Naive thymus-derived CD8-positive, alpha-beta T cell (primary cell): ENCODE measurements at regions not wholly inside any gene's neighbourhood (a gene's known extent, or its start where the extent isn't known, plus 50 kb on each side); places are given as distances from the start of the nearest gene placed in this dataset.
A peak's percentile ranks its signal among the peaks of the same experiment; 100 is the strongest.
"Not testable (repeated sequence)": the region's sequence is repeated elsewhere in the genome, so short reads cannot be mapped to it uniquely, and the experiment has no call there.

Experiments
- ATAC-seq, 2 donors: fragments of 150-1000 bp; cut with Tn5 transposase in 1 of 2; sonication (Bioruptor Pico), chemical (Tn5 transposase) in 1 of 2; 1 replicate in 1 of 2; 2 replicates in 1 of 2; pipeline ENCODE4 v1.10.0; 2021; ENCODE audit warnings: mild to moderate bottlenecking in 2 of 2, moderate library complexity in 2 of 2
- POLR2A ChIA-PET: fragments of 350-600 bp; sonication (Branson Sonifier 250); formaldehyde crosslinking; loops from one replicate; lab custom pipeline; 2021; ENCODE audit warnings: antibody characterized with exemption; lab: Charles Lee
- DNase-seq, 10 donors: peaks; one replicate each; pipeline versions ENCODE4 v3.0.0 to v3.0.0-alpha.2; 2020 to 2022
- H3K27ac Mint-ChIP-seq, 10 donors: one replicate each; pipeline ENCODE4 v1.8.0; 2020 to 2022; ENCODE audit warnings: mild to moderate bottlenecking in 10 of 10, mixed read lengths in 10 of 10, moderate library complexity in 4 of 10, inconsistent platforms in 1 of 10
- H3K27me3 Mint-ChIP-seq, 5 donors: one replicate each; pipeline ENCODE4 v1.8.0; 2021 to 2022; ENCODE audit warnings: mixed read lengths in 5 of 5
- H3K36me3 Mint-ChIP-seq, 3 donors: one replicate each; pipeline ENCODE4 v1.8.0; 2020 to 2022; ENCODE audit warnings: mixed read lengths in 3 of 3, mild to moderate bottlenecking in 2 of 3, inconsistent platforms in 1 of 3
- H3K4me1 Mint-ChIP-seq, 4 donors: one replicate each; pipeline ENCODE4 v1.8.0; 2021 to 2022; ENCODE audit warnings: mixed read lengths in 4 of 4
- H3K4me3 Mint-ChIP-seq, 10 donors: one replicate each; pipeline ENCODE4 v1.8.0; 2020 to 2022; ENCODE audit warnings: mild to moderate bottlenecking in 10 of 10, mixed read lengths in 10 of 10, moderate library complexity in 6 of 10, inconsistent platforms in 1 of 10
- H3K9me3 Mint-ChIP-seq, 9 donors: one replicate each; pipeline ENCODE4 v1.8.0; 2020 to 2022; ENCODE audit warnings: mixed read lengths in 9 of 9, mild to moderate bottlenecking in 3 of 9, inconsistent platforms in 1 of 9, moderate library complexity in 1 of 9

GRCh38 chr15:39248204-39248603 is 332.7 kb upstream of the THBS1 start:
- POLR2A ChIA-PET = no interaction called here
- no peak overlapping the region for H3K4me3 Mint-ChIP-seq
- DNase-seq (no peak), ATAC-seq (no peak)
- H3K27me3 Mint-ChIP-seq = peaks cover 0 to 19% (median 6%) of the 10 kb centered on the region in 5 donors
- H3K27ac Mint-ChIP-seq = no peak overlapping the region
- H3K36me3 Mint-ChIP-seq = no peaks in the 10 kb centered on the region
- peaks cover 1 to 19% (median 16%) of the 10 kb centered on the region in 4 donors for H3K4me1 Mint-ChIP-seq
- no peaks in the 10 kb centered on the region for H3K9me3 Mint-ChIP-seq

DNA sequence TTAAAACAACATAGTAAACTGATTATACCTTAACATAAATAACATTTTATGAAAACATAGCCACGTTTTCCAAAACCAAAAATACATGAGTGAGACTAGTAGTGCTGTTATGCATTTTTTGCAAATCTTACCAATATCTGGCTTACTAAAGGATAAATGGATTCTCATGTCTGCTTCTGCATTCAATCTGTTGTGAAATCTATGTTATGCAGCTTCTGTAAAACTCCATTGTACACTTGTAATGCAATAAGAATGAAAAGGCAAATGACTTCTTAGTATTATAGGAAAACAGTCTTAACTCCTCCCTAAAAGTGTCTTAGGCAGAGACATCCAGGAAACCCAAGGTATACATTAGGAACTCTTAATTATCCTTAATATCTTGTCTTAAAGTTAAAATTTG is 330.9 kb upstream of the THBS1 start:
- Mint-ChIP-seq H3K27me3 (peaks cover 0 to 19% (median 8%) of the 10 kb centered on the region in 5 donors), H3K9me3 (no peaks in the 10 kb centered on the region), H3K4me1 (peaks cover 1 to 19% (median 16%) of the 10 kb centered on the region in 4 donors), H3K27ac (no peak overlapping the region), H3K36me3 (no peaks in the 10 kb centered on the region), H3K4me3 (no peak overlapping the region)
- POLR2A ChIA-PET = no interaction called here
- ATAC-seq = no peak
- DNase-seq = no peak

DNA sequence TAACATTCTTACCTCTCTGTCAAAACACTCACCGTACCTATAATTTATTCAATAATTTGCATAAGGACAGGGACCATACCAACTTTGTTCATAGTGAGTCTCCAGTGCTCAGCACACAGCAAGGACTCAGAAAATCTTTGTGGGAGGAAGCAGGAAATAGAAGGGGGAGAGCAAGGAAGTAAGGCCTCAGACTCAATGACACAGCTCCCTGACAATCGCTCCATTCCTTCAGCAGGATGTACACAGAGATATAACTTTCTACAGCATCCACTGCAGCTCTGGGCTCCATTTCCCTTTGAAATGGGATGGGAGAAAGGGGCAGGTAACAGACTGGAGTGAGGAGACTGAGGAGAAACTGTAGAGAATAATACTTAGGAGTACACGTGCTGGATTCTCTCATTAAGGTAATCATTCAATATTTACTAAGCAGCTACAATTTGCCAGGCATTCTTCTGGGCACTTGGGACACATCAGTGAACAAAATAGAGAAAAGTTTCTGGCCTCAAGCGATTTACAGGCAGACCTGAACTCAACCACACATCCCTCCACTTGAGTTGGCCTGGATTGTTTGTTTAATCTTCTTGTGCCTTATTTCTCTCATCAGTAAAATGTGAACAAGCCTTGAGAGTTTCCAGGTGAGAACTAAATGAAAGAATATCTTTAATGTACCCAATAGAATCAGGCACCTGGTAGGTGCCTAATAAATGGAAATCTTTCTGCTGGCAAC is 330.3 kb upstream of the THBS1 start:
- H3K4me3 Mint-ChIP-seq = no peak overlapping the region
- peaks cover 1 to 19% (median 16%) of the 10 kb centered on the region in 4 donors for H3K4me1 Mint-ChIP-seq
- no peaks in the 10 kb centered on the region for H3K36me3 Mint-ChIP-seq
- H3K27ac Mint-ChIP-seq = peak overlapping the region in 4 of 10 donors; percentile 1 to 21 (median 16)
- POLR2A ChIA-PET = no interaction called here
- no peaks in the 10 kb centered on the region for H3K9me3 Mint-ChIP-seq
- no peak for ATAC-seq
- peaks cover 0 to 19% (median 9%) of the 10 kb centered on the region in 5 donors for H3K27me3 Mint-ChIP-seq
- DNase-seq = no peak

DNA sequence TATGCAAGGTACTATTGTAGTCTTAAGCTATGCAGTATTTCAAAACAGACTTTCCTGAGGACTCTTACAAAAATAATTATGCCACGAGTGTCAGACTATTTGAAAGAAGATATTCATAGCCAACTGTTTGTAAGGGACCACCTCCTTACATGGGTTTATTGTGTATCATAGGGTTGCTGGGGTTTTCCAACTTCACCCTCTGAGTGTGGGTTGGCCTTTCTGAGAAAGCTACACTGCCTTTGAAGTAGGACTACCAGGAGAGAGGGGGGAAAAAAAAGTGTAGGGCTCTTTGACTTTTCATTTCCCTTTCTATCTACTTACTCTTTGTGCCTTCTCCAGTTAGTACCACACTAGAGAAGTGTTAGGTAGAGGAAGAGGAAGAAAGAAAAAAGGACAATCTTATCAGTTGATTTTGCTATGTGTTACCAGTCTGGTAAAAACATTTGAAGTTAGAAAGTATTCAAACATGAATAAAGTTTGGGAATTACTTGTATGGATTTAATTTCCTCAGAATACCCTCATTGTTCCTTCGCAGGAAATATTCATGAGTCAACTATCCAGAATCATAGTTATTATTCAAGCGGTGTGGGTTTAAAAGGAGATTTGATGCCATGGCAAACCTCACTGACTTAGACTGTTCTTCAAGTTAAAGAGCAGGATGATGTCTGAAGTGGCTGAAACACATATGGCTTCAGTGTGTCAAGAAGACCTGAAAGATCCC is 329.3 kb upstream of the THBS1 start:
- POLR2A ChIA-PET = no interaction called here
- Mint-ChIP-seq H3K4me1 (peaks cover 1 to 19% (median 16%) of the 10 kb centered on the region in 4 donors), H3K9me3 (no peaks in the 10 kb centered on the region), H3K27me3 (peaks cover 0 to 13% (median 10%) of the 10 kb centered on the region in 5 donors), H3K27ac (peak overlapping the region in 3 of 10 donors; percentile 9 to 21 (median 18)), H3K4me3 (peak overlapping the region in 1 of 10 donors; percentile 1), H3K36me3 (no peaks in the 10 kb centered on the region)
- DNase-seq = peak in 1 of 10 donors; percentile 10
- no peak for ATAC-seq

GRCh38 chr15:39252134-39252470 is 328.8 kb upstream of the THBS1 start:
- no peak overlapping the region for H3K27ac Mint-ChIP-seq

DNA sequence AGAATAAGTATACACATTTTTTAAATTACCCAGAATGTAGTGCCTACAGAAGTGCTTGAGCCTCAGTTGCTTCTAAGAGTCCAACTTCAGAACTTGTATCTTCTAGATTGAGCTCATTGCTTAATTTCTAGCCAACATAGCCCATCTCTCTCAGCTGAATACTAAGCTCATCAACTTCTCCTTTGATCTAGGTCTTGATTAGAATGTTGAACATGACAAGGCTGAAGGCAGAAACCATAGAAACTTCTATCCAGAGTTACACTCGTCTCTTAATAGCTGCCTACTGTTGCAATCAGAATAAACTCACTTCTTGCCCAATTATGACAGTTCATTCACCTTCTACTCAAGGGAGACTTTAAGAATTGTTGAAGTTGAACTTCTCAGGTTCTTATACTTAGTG is 327.3 kb upstream of the THBS1 start:
- Mint-ChIP-seq H3K9me3 (no peaks in the 10 kb centered on the region), H3K4me1 (peaks cover 3 to 19% (median 16%) of the 10 kb centered on the region in 4 donors), H3K27ac (no peak overlapping the region), H3K27me3 (peaks cover 0 to 18% (median 16%) of the 10 kb centered on the region in 5 donors), H3K36me3 (no peaks in the 10 kb centered on the region), H3K4me3 (no peak overlapping the region)
- DNase-seq (no peak), ATAC-seq (no peak)
- POLR2A ChIA-PET = no interaction called here

More at GRCh38 chr15:39252134-39252470, 328.8 kb upstream of the THBS1 start:
- Mint-ChIP-seq H3K4me3 (no peak overlapping the region), H3K9me3 (no peaks in the 10 kb centered on the region), H3K27me3 (peaks cover 0 to 14% (median 10%) of the 10 kb centered on the region in 5 donors), H3K36me3 (no peaks in the 10 kb centered on the region), H3K4me1 (peaks cover 1 to 19% (median 16%) of the 10 kb centered on the region in 4 donors)
- DNase-seq (no peak), ATAC-seq (no peak)
- POLR2A ChIA-PET = no interaction called here

DNA sequence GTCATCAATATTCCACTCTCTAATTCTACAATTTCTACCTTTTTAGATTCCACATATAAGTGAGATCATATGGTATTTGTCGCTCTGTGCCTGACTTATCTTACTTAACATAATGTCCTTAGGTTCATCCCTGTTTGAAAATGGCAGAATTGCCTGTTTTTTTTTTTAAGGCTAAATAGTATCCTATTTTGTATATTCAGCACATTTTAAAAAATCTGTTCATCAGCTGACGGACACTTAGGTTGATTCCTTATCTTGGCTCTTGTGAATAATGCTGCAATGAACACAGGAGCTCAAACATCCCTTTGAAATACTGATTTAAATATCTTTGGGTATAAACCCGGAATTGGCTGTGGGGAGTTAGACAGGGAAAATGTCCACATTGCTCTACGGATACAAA is 326.7 kb upstream of the THBS1 start:
- Mint-ChIP-seq H3K9me3 (no peaks in the 10 kb centered on the region), H3K4me1 (peaks cover 3 to 19% (median 16%) of the 10 kb centered on the region in 4 donors), H3K4me3 (no peak overlapping the region), H3K27me3 (peaks cover 0 to 18% (median 15%) of the 10 kb centered on the region in 5 donors), H3K36me3 (no peaks in the 10 kb centered on the region), H3K27ac (no peak overlapping the region)
- DNase-seq (no peak), ATAC-seq (no peak)
- POLR2A ChIA-PET = no interaction called here

DNA sequence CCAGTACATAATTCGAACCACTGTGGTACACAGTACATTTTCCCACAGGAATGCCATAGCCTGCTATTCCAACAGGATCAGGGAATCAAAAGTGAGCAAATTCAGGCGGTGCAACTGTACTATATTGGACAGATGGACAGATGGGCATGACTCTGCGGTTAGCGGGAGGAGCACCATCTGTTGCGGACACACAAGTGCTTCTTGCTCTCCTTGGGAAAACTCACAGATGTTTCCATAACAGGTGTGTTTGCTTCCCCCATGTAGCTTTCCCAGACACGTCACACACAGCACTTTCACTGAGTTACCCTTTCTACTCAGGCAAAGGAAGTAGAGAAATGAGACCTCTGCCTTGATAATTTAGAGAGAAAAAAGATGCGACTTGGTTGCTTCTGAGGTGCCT is 325.1 kb upstream of the THBS1 start:
- POLR2A ChIA-PET = no interaction called here
- H3K4me1 Mint-ChIP-seq = peaks cover 2 to 15% (median 11%) of the 10 kb centered on the region in 4 donors
- DNase-seq = no peak
- H3K9me3 Mint-ChIP-seq = peaks cover 0 to 4% (median 0%) of the 10 kb centered on the region in 9 donors
- no peaks in the 10 kb centered on the region for H3K36me3 Mint-ChIP-seq
- no peak for ATAC-seq
- peaks cover 0 to 23% (median 9%) of the 10 kb centered on the region in 5 donors for H3K27me3 Mint-ChIP-seq
- H3K27ac Mint-ChIP-seq = peak overlapping the region in 1 of 10 donors; percentile 11
- H3K4me3 Mint-ChIP-seq = no peak overlapping the region

GRCh38 chr15:39260391-39260790 is 320.5 kb upstream of the THBS1 start:
- H3K4me1 Mint-ChIP-seq = peaks cover 0 to 14% (median 8%) of the 10 kb centered on the region in 4 donors
- H3K4me3 Mint-ChIP-seq = no peak overlapping the region
- POLR2A ChIA-PET = no interaction called here
- H3K36me3 Mint-ChIP-seq = no peaks in the 10 kb centered on the region
- peaks cover 0 to 4% (median 0%) of the 10 kb centered on the region in 9 donors for H3K9me3 Mint-ChIP-seq
- DNase-seq (no peak), ATAC-seq (no peak)
- H3K27me3 Mint-ChIP-seq = peaks cover 0 to 25% (median 14%) of the 10 kb centered on the region in 5 donors
- no peak overlapping the region for H3K27ac Mint-ChIP-seq

DNA sequence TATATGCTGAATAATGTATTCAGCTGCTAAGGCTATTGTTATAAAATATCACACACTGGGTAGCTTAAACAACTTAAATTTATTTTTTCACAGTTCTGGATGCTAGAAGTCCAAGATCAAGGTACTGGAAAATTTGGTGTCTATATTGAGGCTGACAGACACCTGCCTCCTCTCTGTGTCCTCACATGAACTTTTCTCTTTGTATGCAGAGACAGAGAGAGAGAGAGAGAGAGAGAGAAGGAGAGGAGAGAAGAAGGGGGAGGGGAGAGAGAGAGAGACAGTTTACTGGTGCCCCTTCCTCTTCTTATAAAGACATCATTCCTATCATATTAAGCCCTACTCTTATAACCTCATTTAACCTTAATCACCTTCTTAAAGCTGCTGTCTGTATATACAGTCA is 320.1 kb upstream of the THBS1 start:
- DNase-seq (no peak), ATAC-seq (no peak)
- Mint-ChIP-seq H3K4me3 (no peak overlapping the region), H3K4me1 (peaks cover 0 to 14% (median 8%) of the 10 kb centered on the region in 4 donors), H3K27ac (no peak overlapping the region), H3K36me3 (no peaks in the 10 kb centered on the region), H3K9me3 (peaks cover 0 to 4% (median 0%) of the 10 kb centered on the region in 9 donors), H3K27me3 (peaks cover 0 to 25% (median 10%) of the 10 kb centered on the region in 5 donors)
- POLR2A ChIA-PET = no interaction called here

DNA sequence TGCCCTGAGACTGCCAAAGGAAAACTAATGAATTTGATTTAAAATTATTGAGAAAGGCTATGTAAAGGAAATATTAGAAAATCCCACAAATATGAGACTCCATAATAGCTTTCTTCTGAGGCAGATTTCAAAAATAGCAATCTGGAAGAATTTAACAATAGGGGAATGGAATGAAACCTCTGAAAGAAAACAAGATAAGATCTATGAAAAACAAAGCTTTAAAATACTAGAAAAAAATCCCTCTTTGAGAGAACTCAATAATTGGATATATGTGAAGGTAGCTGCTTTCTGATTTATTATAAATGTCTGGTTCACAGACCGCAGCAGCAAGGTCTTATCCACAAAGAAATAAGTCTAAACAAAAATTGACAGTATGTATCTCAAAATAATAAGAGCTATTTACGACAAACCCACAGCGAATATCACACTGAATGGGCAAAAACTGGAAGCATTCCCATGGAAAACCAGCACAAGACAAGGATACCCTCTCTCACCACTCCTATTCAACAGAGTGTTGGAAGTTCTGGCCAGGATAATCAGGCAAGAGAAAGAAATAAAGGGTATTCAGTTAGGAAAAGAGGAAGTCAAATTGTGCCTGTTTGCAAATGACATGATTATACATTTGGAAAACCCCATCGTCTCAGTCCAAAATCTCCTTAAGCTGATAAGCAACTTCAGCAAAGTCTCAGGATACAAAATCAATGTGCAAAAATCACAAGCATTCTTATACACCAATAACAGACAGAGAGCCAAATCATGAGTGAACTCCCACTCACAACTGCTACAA is 319.3 kb upstream of the THBS1 start:
- DNase-seq, H3K36me3 Mint-ChIP-seq, ATAC-seq, H3K27ac Mint-ChIP-seq, POLR2A ChIA-PET, H3K4me3 Mint-ChIP-seq, H3K9me3 Mint-ChIP-seq: not testable (repeated sequence)
- Mint-ChIP-seq H3K4me1 (peaks cover 0 to 14% (median 8%) of the 10 kb centered on the region in 4 donors), H3K27me3 (peaks cover 0 to 25% (median 11%) of the 10 kb centered on the region in 5 donors)

DNA sequence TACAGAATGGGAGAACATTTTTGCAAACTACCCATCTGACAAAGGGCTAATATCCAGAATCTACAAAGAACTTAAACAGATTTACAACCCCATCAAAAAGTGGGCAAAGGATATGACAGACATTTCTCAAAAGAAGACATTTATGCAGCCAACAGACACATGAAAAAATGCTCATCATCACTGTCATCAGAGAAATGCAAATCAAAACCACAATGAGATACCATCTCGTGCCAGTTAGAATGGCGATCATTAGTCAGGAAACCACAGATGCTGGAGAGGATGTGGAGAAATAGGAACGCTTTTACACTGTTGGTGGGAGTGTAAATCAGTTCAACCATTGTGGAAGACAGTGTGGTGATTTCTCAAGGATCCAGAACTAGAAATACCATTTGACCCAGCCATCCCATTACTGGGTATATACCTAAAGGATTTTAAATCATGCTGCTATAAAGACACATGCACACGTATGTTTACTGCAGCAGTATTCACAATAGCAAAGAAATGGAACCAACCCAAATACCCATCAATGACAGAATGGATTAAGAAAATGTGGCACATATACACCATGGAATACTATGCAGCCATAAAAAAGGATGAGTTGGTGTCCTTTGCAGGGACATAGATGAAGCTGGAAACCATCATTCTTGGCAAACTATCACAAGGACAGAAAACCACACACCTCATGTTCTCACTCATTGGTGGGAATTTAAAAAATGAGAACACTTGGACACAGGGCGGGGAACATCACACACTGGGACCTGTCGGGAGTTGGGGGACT is 317.7 kb upstream of the THBS1 start:
- H3K27ac Mint-ChIP-seq, DNase-seq, ATAC-seq, H3K4me3 Mint-ChIP-seq, H3K36me3 Mint-ChIP-seq, POLR2A ChIA-PET, H3K9me3 Mint-ChIP-seq: not testable (repeated sequence)
- peaks cover 0 to 16% (median 8%) of the 10 kb centered on the region in 5 donors for H3K27me3 Mint-ChIP-seq
- H3K4me1 Mint-ChIP-seq = peaks cover 0 to 14% (median 7%) of the 10 kb centered on the region in 4 donors
